HuH-7.5 (cell line): ENCODE measurements at regions not wholly inside any gene's neighbourhood (a gene's known extent, or its start where the extent isn't known, plus 50 kb on each side); places are given as distances from the start of the nearest gene placed in this dataset.
A peak's percentile ranks its signal among the peaks of the same experiment; 100 is the strongest.

Experiments
- DNase-seq: peaks from one replicate; pipeline ENCODE4 v3.0.0; 2011; ENCODE audit warnings: low spot score

- no peak for DNase-seq
Measured at GRCh38 chr17:34825884-34826283, 135.4 kb downstream of the CCT6B start.

GRCh38 chr17:34825102-34825501 is 136.2 kb downstream of the CCT6B start:
- no peak for DNase-seq

GRCh38 chr17:34823023-34823422 is 138.2 kb downstream of the CCT6B start:
- DNase-seq = no peak

- DNase-seq = no peak
Measured at GRCh38 chr17:34822007-34822739, 139.1 kb downstream of the CCT6B start.

GRCh38 chr17:34820922-34821321 is 140.3 kb downstream of the CCT6B start:
- DNase-seq = no peak

- DNase-seq = no peak
Measured at GRCh38 chr17:34820248-34820801, 140.9 kb downstream of the CCT6B start.

- DNase-seq = no peak
Measured at GRCh38 chr17:34817252-34818035, 143.8 kb downstream of the CCT6B start.

GRCh38 chr17:34816848-34817247 is 144.4 kb downstream of the CCT6B start:
- DNase-seq = no peak

GRCh38 chr17:34813290-34813689 is 148.0 kb downstream of the CCT6B start:
- DNase-seq = no peak

- no peak for DNase-seq
Measured at GRCh38 chr17:34811561-34811960, 149.7 kb downstream of the CCT6B start.

GRCh38 chr17:34800661-34801060 is 160.6 kb downstream of the CCT6B start:
- DNase-seq = no peak

GRCh38 chr17:34799751-34800150 is 161.5 kb downstream of the CCT6B start:
- DNase-seq = no peak

GRCh38 chr17:34798581-34798980 is 162.7 kb downstream of the CCT6B start:
- no peak for DNase-seq

- DNase-seq = peak; percentile 59
Measured at GRCh38 chr17:34797720-34798119, 163.5 kb downstream of the CCT6B start.

GRCh38 chr17:34793231-34793908 is 167.9 kb downstream of the CCT6B start:
- no peak for DNase-seq

GRCh38 chr17:34788696-34789095 is 172.6 kb downstream of the CCT6B start:
- DNase-seq = no peak

GRCh38 chr17:34784526-34784925 is 176.7 kb downstream of the CCT6B start:
- DNase-seq = no peak

- no peak for DNase-seq
Measured at GRCh38 chr17:34782271-34782670, 179.0 kb downstream of the CCT6B start.

- DNase-seq = no peak
Measured at GRCh38 chr17:34781571-34782108, 179.6 kb downstream of the CCT6B start.

GRCh38 chr17:34781071-34781470 is 180.2 kb downstream of the CCT6B start:
- DNase-seq = no peak

- no peak for DNase-seq
Measured at GRCh38 chr17:34780438-34780837, 180.8 kb downstream of the CCT6B start.
